Suppressor macrophage treated with lipopolysaccharide for 1 hour (primary cell): ENCODE measurements at regions not wholly inside any gene's neighbourhood (a gene's known extent, or its start where the extent isn't known, plus 50 kb on each side); places are given as distances from the start of the nearest gene placed in this dataset.

Experiments used
- DNase-seq, 3 donors: peaks; one replicate each; pipeline ENCODE4 v3.0.0-alpha.2; 2020 to 2022

GRCh38 chr18:65547046-65547445 is 203.8 kb upstream of the CDH7 start:
- peak in 2 of 3 donors; percentile 20 to 28 for DNase-seq

GRCh38 chr18:65544701-65545100 is 206.1 kb upstream of the CDH7 start:
- DNase-seq = no peak

GRCh38 chr18:65527879-65528633 is 222.8 kb upstream of the CDH7 start:
- no peak for DNase-seq

- no peak for DNase-seq
Observed at GRCh38 chr18:65526099-65526498, 224.7 kb upstream of the CDH7 start.

GRCh38 chr18:65523461-65523860 is 227.4 kb upstream of the CDH7 start:
- DNase-seq = no peak

- DNase-seq = no peak
Observed at GRCh38 chr18:65522907-65523306, 227.9 kb upstream of the CDH7 start.

GRCh38 chr18:65516209-65516608 is 234.6 kb upstream of the CDH7 start:
- DNase-seq = no peak

- DNase-seq = no peak
Observed at GRCh38 chr18:65498605-65499004, 252.2 kb upstream of the CDH7 start.

GRCh38 chr18:65487569-65487968 is 263.2 kb upstream of the CDH7 start:
- DNase-seq = no peak

GRCh38 chr18:65477455-65477854 is 273.4 kb upstream of the CDH7 start:
- DNase-seq = no peak

- no peak for DNase-seq
Observed at GRCh38 chr18:65468881-65469280, 281.9 kb upstream of the CDH7 start.

GRCh38 chr18:65464361-65464760 is 286.5 kb upstream of the CDH7 start:
- no peak for DNase-seq

- DNase-seq = no peak
Observed at GRCh38 chr18:65459741-65460140, 291.1 kb upstream of the CDH7 start.

GRCh38 chr18:65458871-65459270 is 291.9 kb upstream of the CDH7 start:
- no peak for DNase-seq

GRCh38 chr18:65439188-65439587 is 311.6 kb upstream of the CDH7 start:
- DNase-seq = no peak

- no peak for DNase-seq
Observed at GRCh38 chr18:65436430-65436829, 314.4 kb upstream of the CDH7 start.

GRCh38 chr18:65435534-65435933 is 315.3 kb upstream of the CDH7 start:
- no peak for DNase-seq

GRCh38 chr18:65429601-65430000 is 321.2 kb upstream of the CDH7 start:
- DNase-seq = no peak

GRCh38 chr18:65425366-65425765 is 325.4 kb upstream of the CDH7 start:
- DNase-seq = no peak

GRCh38 chr18:65423776-65424175 is 327.0 kb upstream of the CDH7 start:
- DNase-seq = no peak

- DNase-seq = no peak
Observed at GRCh38 chr18:65422544-65423136, 328.2 kb upstream of the CDH7 start.

- no peak for DNase-seq
Observed at GRCh38 chr18:65415098-65415497, 335.7 kb upstream of the CDH7 start.

GRCh38 chr18:65414501-65414900 is 336.3 kb upstream of the CDH7 start:
- no peak for DNase-seq

- no peak for DNase-seq
Observed at GRCh38 chr18:65411061-65411460, 339.8 kb upstream of the CDH7 start.

- DNase-seq = no peak
Observed at GRCh38 chr18:65409261-65409660, 341.6 kb upstream of the CDH7 start.
